CD4-positive, alpha-beta T cell treated with Interleukin-21 for 1 hour (primary cell): ENCODE measurements at regions not wholly inside any gene's neighbourhood (a gene's known extent, or its start where the extent isn't known, plus 50 kb on each side); places are given as distances from the start of the nearest gene placed in this dataset.

Source experiments
- DNase-seq: peaks from one replicate; pipeline ENCODE4 v3.0.0-alpha.2; 2020

DNA sequence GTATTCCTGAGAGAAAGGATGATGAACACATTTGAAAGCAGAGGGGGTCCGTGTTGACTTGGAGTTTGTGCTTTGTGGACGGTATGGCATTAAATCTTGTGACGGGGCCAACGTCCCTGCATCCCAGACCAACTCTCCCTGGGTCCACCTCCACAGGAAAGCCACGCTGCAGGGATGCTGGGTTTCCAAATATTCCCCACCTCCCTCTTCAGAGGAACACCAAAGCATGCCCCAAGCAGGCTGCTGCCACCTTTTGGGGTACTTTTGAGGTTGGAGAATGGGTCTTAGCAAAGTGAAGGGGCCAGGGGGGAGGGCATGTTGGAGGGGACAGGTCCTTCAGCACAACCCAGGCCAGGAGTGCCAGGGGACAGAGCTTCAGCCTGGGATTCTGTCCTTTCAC lies 504.4 kb downstream of the TCERG1L start:
- no peak for DNase-seq

DNA sequence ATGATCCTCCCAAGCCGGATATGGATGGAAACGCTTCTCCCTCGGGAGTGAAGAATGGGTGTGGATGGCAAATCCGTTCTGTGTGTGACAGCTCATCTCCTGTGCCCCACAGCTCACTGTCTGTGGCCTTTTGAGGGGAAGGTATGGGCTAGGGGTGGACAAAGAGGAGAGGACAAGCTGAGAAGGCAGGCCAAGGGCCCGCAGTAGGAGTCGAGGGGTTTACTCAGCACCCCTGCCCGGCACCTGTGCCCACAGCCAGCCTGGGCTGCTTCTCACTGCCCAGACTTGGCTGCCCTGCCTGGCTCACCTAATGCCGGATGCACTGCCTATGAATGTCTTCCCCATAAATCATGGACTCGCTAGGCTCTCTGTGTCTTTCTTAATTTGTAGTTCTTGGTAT lies 503.8 kb downstream of the TCERG1L start:
- no peak for DNase-seq

DNA sequence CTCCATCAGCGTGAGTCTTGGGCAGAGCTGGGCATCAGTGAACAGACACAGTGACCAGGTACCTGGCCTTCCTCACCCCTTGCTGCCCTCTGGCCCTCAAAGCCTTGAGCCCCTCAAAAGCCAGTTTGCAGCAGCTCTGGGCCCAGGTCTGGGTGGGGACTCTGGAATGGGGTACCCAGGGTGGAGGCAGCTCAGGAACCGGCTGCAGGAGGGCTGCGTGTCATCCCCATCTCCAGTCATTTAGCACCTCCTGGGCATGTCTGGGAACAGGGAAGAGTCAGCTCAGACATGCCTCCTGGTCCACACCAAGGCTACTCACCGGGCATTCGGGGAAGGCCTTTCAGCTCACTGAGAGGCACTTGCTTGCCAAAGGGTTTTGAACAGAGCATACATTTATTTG lies 503.3 kb downstream of the TCERG1L start:
- DNase-seq, result no peak

DNA sequence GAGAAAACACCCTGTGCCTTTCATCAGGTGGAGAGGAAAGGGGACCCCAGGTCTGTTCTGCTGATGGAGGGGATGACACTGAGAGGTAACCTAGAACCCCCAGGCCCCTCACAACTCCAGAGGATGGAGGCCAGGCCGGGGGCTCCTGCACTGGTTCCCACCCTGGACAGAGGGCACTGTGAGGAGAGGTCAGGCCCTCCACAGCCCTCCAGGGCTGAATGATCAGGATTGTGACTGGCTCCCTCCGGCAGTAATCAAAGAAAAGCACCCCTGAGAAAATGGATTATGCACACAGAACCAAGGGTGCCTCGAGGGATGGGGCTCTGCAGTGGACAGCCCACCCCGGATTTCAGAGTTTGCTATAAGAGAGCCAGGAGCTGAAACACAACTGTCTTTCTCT lies 502.8 kb downstream of the TCERG1L start:
- DNase-seq, result no peak

DNA sequence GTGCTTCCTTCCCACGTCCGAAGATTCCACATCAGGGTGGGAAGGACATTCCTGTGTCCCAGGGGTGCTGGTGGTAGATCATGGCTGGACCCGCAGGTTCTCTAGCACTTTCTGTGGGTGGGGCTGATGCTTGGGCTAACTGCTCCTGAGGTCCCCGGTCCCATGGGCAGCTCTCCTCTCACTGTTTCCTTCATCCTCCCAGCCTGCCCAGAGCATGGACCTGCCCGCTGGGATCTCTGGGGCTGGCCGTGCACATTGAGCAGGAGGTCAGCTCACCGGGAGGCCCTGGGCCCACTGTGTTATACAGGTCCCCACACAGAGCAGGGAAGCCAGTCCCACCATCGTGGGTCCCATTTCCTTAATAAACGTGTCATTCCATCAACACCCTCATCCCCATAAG lies 502.3 kb downstream of the TCERG1L start:
- no peak for DNase-seq

DNA sequence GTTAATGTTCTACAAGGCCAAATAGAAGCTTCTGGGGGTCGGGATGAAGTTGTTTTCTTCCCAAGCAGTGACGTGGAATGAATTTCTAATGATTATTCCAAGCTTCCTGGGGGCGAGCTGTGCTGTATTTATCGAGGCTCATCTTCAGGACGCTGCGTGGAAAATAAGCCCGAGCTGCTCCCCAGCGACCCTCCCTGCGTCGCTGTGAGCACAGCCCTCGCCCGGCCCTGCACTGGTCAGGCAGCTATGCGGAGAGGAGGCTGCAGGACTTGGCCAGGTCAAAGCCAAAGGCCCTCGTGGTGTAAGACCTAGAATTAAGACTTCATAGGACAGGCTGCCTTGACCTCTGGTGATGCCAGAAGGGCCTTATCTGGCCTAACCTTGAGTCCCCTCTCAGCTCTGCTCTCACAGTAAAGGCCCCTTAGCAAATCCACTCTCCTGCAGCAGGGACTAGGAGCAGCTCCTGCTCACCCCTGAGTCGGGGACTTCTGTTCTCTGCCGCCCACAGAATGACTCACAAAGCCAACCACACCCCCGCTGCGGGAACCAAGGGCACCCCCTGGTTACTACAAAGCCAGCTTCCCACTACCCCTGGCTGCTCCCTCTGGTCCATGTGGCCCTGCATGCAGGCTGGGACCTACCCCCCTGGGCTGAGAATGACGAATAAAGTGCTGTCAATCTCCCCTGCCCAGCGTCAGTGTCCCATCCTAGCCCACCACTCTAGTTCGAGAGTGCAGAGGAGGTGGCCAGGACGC lies 501.6 kb downstream of the TCERG1L start:
- no peak for DNase-seq

DNA sequence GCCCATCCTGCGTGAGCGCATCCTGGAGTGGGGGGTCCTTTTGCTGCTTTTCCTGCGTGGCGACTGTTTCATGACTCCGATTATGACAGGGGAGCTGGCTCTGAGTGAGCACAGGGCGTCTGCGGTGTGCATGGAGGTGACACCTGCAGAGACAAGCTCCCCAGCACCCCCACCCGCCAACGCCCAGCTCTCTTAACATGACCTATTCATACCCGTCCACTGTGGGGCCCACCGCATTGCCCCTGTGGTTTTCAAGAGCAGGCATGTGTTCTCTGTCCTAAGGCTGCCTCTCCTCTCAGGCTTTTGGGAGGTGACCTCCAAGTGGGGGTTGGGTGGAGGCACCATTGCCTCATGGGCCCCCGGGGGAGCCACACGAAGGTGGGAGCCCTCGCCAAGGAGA lies 500.7 kb downstream of the TCERG1L start:
- no peak for DNase-seq

DNA sequence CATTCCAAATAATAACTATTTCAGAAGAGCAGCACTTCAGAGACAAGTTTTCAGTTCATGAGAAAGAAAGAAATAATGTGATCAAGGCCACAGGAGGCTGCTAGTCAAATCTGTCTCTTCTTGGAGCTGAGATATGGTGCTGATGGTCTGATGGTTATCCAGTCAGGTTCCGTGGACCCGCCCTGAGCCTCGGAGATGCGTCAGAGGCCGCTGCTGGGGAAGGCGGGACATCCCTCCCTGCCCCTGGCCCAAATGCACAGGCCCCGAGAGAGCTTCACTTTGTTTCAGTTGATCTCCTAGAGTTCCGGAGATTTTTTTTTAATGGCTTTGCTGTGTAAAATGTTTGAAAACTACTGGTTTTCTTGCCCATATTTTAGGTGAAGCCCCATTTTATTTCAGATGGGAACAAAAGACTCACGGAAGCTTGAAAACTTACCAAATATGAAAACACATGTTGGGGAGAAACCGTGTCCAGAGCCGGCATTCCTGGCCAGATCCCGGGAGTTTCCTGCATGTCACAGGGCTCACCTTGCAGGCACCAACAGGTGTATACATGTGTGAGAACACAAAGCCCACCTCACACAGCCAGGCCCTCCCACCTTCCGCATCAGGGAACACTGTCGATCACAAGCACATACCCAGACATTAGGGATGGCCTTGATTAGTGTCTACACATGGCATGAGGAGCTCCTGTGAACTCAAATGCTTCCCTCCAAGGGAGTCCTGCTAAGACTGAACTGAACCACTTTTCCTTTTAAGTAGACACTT lies 499.0 kb downstream of the TCERG1L start:
- DNase-seq, result no peak

DNA sequence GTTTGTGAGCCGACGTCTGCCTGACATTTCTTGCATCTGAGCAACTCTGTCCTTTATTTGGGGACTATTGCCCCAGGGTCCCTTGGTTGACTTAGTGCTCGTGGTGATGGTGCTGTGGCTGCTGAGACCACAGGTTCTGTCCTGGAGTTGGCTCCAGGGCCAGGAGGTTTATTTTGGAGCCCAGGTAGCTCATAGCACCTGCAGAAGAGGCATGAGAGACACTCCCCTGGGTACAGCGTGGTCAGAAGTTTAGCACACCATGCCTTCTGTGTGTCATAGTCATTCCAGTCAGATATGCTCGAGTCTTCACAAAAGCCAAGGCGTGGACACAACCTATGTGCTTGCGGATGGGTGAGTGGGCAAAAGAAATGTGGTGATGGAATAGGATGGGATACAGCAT lies 496.9 kb downstream of the TCERG1L start:
- DNase-seq, result no peak

DNA sequence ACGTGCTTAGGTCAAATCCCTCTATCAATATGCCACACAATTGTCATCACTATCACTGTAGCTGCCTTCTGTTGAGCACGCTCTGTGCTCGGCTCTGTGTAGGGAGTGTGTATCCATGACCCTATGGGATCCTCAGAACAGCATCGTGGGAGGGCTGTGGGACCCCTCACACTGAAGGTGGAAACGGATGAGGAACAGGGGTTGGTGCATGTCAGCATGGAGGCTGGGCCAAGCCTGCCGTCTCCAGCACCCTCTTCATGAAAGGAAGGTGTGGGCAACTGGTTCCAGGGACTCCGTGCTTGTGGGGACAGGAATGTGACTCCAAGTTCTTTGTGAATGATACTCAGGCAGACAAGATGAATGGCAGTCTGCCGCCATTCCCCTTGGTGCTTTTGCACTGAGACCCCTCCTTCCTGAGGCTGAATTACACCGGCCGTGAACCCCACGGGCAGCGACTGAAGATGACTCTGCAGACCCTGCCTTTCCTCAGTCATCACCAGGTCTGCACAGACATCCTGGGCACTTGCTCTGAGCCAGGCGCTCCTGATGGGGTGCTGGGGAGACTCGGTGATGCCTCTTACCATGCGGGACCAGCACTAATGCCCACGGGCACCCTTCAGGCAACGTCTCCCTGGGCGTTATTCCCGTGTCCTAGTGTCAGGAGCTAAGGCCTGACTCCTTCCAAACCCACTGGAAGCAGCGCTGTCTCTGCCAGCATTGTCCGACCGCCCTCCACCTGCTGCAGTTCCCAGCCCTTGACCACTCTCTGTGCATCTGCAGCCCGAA lies 495.2 kb downstream of the TCERG1L start:
- DNase-seq, result no peak

DNA sequence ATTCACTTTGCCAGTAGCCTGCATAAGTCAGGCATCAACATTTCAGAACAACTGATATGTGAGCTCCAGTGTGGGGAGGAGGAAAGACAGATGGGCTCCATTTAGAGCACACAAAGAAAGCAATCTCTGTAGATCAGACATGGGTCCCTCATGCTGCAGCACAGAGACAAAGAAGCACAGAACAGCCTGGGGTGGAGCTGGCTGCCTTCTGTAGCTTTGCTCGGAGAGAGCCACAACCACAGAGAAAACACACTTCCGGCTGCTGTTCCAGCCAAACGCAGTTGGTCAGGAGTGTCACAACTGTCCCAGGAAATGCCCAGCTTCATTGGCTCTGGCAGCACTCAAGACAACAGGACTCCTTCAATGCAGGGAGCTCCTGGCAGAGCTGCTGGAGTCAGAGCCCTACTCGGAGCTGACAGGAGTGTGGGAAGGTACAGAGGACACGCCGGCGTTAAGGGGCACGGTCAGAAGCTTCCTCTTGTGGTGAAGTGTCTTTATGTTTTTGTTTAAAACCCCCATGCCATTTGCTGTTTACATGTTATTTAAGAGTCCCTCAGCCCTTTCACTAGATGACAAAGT lies 494.4 kb downstream of the TCERG1L start:
- no peak for DNase-seq

DNA sequence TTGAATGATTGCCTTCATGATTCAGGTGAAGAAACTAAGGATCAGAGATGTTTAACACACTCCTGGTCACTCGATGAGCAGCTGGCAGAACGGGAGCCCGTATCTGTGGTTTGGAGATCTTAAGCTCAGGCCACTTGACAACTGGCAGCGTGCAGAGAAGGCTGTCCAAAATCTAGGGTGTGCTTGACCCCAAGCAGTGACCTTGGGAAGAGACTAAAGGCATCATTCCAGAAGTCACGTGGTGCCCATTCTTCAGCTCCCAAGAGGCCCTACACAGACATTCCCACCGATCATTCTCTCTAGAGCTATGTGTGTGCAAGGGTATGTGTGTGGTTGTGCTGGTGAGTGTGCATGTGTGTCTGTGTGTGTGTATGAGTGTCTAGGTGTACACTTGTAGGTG lies 493.8 kb downstream of the TCERG1L start:
- no peak for DNase-seq

DNA sequence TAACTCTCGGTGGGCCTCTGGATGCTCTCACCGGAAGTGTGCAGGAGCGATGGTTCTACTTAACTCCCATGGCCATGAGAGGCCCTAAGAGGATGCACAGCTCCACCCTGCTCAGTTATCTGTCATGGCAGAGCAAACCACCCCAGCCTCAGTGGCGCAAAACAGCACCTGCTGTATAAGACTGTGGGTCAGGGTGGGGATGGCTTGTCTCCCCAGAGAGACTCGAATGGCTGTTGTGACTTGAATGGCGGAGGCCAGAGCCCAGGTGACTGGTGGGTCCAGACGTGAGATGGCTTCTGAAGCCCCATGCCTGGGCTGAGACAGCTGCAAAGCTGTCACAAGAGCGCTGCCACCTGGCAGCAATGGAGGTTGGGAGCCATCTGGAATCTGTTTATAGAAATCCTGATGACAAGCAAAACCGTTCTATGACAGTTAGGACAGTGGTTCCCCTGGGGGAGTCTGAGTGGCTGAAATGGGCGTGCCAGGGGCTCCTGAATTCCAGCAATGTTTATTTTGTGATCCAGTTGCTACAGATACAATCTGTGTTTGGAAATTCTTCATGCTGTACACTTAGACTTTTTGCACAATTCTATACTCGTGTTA lies 490.5 kb downstream of the TCERG1L start:
- DNase-seq, result no peak

DNA sequence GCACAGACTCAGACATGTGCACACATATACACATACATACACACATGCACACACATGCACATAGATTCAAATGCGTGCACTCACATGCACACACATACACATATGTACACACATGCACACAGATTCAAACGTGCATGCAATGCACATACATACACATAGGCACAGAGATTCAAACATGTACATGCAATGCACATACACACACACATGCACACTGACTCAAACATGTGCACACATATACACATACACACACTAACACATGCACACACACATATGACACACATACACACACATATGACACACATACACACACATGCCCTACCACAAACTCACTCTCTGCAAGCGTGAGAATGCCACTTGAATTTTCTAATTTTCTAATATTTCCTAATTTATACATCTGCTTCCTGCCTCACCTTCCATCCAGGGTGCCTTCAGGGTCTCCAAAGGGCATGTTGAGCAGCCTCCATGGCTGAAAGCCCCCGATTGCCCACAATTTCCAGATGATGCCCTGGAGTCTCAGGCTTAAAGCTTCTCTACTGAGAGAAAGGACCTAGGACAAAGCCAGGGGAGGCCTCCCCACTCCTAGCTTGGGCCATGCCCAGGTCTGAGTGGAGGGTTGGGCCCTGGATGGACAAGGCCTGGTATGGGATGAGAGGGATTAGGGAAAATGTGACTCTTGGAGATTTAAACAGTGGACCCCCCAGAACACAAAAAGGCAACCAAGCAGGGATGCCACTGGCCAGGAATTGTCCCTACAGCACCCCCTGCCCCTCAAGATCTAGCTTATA lies 487.1 kb downstream of the TCERG1L start:
- no peak for DNase-seq

DNA sequence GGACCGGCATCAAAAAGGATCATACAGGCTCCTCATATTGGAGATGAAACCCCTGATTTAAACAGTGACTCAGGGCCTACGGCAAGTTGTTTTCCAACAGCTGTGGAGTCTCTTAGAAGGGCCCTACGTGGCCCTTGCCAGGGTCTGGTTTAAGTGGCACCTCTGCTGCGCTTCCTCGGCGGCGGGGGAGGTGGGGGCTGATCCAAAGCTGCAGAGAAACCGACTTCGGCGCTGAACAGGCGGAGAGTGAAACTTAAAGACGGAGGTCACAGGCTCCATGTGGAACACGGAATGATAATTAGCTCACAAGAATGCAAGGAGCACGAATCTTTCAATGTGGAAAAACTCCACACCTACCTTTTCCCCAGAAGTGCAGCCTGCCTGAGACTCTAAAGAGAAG lies 477.9 kb downstream of the TCERG1L start:
- no peak for DNase-seq

DNA sequence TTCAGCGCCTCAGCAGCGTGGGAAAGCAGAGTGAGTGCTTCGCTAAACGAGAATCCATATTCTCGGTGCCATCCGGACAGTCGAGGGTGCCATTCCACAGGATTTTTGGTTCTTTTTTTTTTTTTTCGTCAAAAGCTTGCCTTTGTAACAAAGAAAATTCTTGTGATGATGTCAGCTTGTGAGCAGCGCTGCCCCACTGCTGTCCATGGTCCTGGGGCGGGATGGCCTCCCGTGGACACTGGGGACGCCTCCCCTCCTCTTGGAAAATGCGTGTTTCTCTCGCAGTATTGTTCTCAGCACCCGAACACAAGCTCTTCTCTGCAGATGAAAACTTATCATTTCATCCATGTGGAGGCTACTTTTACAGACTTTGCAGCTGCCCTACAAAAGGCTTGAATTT lies 477.4 kb downstream of the TCERG1L start:
- DNase-seq, result no peak

DNA sequence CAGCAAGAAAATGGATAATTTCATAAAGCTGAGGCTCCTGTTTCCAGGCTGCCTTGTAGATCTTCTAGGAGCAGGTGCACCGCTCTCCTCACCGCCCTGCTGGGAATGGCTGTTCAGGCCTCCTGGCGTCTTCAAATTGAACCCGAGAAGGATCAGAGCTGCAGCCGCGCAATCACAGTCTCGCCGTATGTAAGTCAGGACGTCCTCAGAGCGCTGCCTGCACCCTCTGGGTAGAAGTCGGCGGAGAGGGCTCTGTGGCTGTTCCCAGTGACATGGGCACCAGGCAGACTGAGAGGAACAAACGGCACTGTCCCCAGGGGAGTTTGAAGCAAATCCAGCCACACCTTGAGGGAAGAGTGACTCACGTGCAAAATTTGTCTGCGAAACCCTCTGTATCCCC lies 476.9 kb downstream of the TCERG1L start:
- DNase-seq, result no peak

DNA sequence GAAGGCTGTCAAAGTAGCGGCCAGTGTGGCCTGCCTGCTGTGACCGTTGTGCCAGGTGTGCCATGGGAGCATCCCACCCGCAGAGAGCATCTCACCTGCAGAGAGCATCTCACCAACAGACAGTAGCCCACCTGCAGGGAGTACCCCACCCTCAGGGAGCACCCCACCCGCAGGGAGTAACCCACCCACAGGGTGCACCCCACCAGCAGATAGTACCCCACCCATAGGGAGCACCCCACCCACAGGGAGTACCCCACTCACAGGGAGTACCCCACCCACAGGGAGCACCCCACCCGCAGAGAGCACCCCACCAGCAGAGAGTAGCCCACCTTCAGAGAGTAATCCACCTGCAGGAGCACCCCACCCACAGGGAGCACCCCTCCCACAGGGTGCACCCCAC lies 476.5 kb downstream of the TCERG1L start:
- no peak for DNase-seq

DNA sequence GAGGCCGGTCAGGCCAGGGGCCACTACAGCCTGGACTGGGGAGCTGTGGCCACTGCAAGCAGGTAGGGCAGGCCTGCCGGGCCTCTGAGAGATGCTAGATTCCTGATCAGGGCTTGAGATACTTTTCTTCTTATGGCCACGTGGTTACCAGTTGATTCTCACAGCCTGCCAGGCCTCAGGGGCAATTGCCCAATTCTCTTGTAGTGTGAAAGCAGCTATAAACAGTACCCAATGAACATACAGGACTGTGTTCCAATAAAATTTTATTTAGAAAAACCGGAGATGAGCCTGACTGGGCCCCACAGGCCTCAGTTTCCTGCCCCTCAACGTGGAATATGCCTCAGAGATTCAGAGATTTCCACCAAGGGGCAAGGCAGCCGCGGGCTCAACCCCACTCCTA lies 475.2 kb downstream of the TCERG1L start:
- DNase-seq, result no peak

DNA sequence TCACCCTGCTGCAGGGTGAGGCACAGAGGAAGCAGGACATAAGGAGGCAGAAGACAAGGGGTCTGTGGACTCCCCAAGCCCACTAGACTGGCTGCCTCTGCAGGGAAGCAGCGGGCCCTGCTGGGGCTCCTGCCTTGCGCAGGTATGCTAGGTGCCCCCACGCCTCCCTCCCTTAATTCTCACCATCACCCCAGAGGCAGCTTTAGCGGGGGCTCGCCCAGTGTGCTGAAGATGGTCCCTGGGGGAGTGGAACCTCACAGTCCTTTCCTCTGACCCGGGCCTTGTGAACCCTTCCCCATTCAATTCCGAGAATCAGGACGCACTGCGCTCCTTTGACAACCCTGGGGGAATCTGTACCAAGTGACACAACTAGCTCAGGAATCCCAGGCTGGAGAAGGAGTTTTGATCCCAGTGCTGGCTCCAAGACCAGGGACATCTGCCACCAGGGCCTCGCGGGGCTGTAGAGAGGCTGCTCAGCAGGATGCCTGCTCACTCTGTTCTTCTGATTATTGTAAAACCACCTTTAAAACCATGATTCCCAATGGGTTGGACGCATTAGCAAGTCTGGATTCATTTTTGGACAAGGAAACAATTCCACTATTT lies 468.4 kb downstream of the TCERG1L start:
- no peak for DNase-seq

DNA sequence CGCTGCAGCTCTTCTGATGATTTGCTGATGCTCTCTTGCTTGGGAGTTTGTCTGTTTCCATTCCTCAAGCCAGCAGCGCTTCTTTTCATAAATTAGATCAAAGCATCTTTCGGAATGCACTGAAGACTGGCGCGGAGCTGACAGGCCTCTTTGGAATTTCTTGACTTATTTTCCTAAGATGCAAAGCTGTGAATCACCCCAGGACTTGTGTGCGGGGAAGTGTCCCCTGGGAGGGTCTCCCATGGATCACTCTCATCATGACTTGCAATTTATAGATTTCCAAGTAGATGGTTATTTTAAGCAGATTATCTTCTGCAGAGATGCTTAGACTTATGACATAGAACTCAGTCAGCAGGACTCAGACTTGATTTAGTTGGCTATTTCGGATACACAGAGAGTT lies 467.2 kb downstream of the TCERG1L start:
- DNase-seq, result no peak

DNA sequence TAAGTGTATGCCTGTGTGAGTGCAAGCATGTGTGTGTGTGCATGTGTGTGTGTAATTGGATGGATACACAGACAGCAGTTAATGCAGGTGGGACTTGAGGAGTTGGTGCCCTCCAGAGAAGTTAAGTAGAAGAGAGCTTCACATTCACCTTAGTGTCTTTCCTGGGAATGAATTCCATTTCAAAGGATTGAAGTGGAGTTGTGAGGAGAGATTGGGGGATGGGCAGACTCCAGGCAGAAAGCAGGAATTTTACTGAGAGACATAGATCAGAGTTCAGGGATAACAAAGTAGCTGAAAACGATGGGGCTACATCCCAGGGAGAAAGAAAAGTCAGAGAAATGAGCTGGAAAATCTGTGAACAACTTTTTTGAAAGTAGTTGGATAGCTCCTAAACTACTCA lies 464.4 kb downstream of the TCERG1L start:
- DNase-seq, result no peak
